PC-9 (cell line): ENCODE measurements at regions not wholly inside any gene's neighbourhood (a gene's known extent, or its start where the extent isn't known, plus 50 kb on each side); places are given as distances from the start of the nearest gene placed in this dataset.

ENCODE experiments used
- BruUV-seq: library from RNA; stranded (reverse); fragments of 400-500 nt; replicated peaks from 2 replicates; lab custom pipeline; 2021; lab: Mats Ljungman, UMichigan
- CTCF ChIA-PET: fragments of 300-600 bp; sonication (Branson Sonifier 250); formaldehyde crosslinking; loops from one replicate; lab custom pipeline; 2022; ENCODE audit warnings: antibody characterized with exemption; lab: Charles Lee
- POLR2A ChIA-PET: fragments of 300-600 bp; sonication (Branson Sonifier 250); formaldehyde crosslinking; loops from one replicate; lab custom pipeline; 2022; ENCODE audit warnings: antibody characterized with exemption; ENCODE audit not compliant: unreplicated experiment; lab: Charles Lee
- DNase-seq, 2 experiments: peaks; one replicate each; pipeline versions ENCODE4 v3.0.0 to v3.0.0-alpha.2; 2015 to 2022; ENCODE audit warnings: mixed read lengths in 1 of 2
- H2AFZ ChIP-seq: fragments of 200-600 bp; sonication (generic); 2 replicates; pipeline ENCODE4 v1.8.1; 2017; ENCODE audit warnings: antibody characterized with exemption
- H3F3A ChIP-seq: fragments of 200-600 bp; sonication (generic); 2 replicates; pipeline ENCODE4 v1.8.1; 2017; ENCODE audit warnings: antibody characterized with exemption, mild to moderate bottlenecking, low read depth; ENCODE audit not compliant: insufficient read depth
- H3K27ac ChIP-seq: fragments of 200-600 bp; sonication (generic); 2 replicates; pipeline ENCODE4 v1.6.1; 2016; ENCODE audit warnings: mixed run types
- H3K27me3 ChIP-seq: fragments of 200-600 bp; sonication (generic); 2 replicates; pipeline ENCODE4 v1.6.1; 2016; ENCODE audit warnings: low read depth, mixed run types; ENCODE audit not compliant: insufficient read depth
- H3K36me3 ChIP-seq: fragments of 200-600 bp; sonication (generic); 2 replicates; pipeline ENCODE4 v1.6.1; 2016; ENCODE audit warnings: low read depth, mixed run types
- H3K4me1 ChIP-seq: fragments of 200-600 bp; sonication (generic); replicated peaks from 2 replicates; pipeline ENCODE4 v1.6.1; 2016; ENCODE audit warnings: mixed run types; ENCODE audit not compliant: insufficient read depth
- H3K4me2 ChIP-seq: fragments of 200-600 bp; sonication (generic); 2 replicates; pipeline ENCODE4 v1.6.1; 2017; ENCODE audit warnings: mixed run types
- H3K4me3 ChIP-seq: fragments of 200-600 bp; sonication (generic); 2 replicates; pipeline ENCODE4 v1.6.1; 2016; ENCODE audit warnings: mixed run types
- H3K79me2 ChIP-seq: fragments of 200-600 bp; sonication (generic); 2 replicates; pipeline ENCODE4 v1.6.1; 2017; ENCODE audit warnings: low read depth, mixed run types
- H3K9me2 ChIP-seq: fragments of 200-600 bp; sonication (generic); 2 replicates; pipeline ENCODE4 v1.8.1; 2017; ENCODE audit warnings: mild to moderate bottlenecking; ENCODE audit not compliant: insufficient read depth
- H3K9me3 ChIP-seq: fragments of 200-600 bp; sonication (generic); 2 replicates; pipeline ENCODE4 v1.8.1; 2016; ENCODE audit warnings: low read depth; ENCODE audit not compliant: insufficient read depth
- H4K20me1 ChIP-seq: fragments of 200-600 bp; sonication (generic); 2 replicates; pipeline ENCODE4 v1.8.1; 2017; ENCODE audit not compliant: insufficient read depth
- CTCF ChIP-seq: fragments of 200-600 bp; sonication (generic); conservative IDR thresholded peaks from 2 replicates; pipeline ENCODE4 v1.6.1; 2017; ENCODE audit warnings: mixed run types, antibody characterized with exemption, mild to moderate bottlenecking, moderate library complexity
- EZH2 ChIP-seq: fragments of 200-600 bp; sonication (generic); IDR thresholded peaks from 2 replicates; pipeline ENCODE4 v1.8.0; 2017; ENCODE audit warnings: antibody characterized with exemption, low read depth
- intact Hi-C: fragments of 100-400 bp; cut with micrococcal nuclease; formaldehyde crosslinking; loops from one replicate; pipeline ENCODE4 v1.10.0; 2022; ENCODE audit not compliant: unreplicated experiment

- H2AFZ ChIP-seq, result no peak overlapping the region
- ChIA-PET POLR2A (no interaction called here), CTCF (no interaction called here)
- intact Hi-C loops, result no loop called here
- no peaks in the 10 kb centered on the region for H3K79me2 ChIP-seq
- no peaks in the 10 kb centered on the region for H3K36me3 ChIP-seq
- TF ChIP-seq CTCF (no peak), EZH2 (no peak)
- H3K9me3 ChIP-seq, result no peaks in the 10 kb centered on the region
- no peaks in the 10 kb centered on the region for H3K9me2 ChIP-seq
- H3K27ac ChIP-seq, result no peak overlapping the region
- BruUV-seq, result no TSS peak
- H3K4me1 ChIP-seq, result no peaks in the 10 kb centered on the region
- no peaks in the 10 kb centered on the region for H3K27me3 ChIP-seq
- no peak overlapping the region for H3K4me3 ChIP-seq
- no peak for DNase-seq
- H3F3A ChIP-seq, result no peaks in the 10 kb centered on the region
- H3K4me2 ChIP-seq, result no peak overlapping the region
- H4K20me1 ChIP-seq, result no peaks in the 10 kb centered on the region
Measured at GRCh38 chr3:81040107-81040506, 721.3 kb downstream of the GBE1 start.

GRCh38 chr3:81033684-81034083 is 727.8 kb downstream of the GBE1 start:
- Histone ChIP-seq H4K20me1 (no peaks in the 10 kb centered on the region), H3F3A (no peaks in the 10 kb centered on the region), H3K36me3 (no peaks in the 10 kb centered on the region), H3K27ac (no peak overlapping the region), H3K4me2 (no peak overlapping the region), H3K79me2 (no peaks in the 10 kb centered on the region), H2AFZ (peak overlapping the region; percentile 57), H3K9me3 (no peaks in the 10 kb centered on the region; the same call in 1 of the 2 replicates), H3K4me3 (no peak overlapping the region), H3K27me3 (no peaks in the 10 kb centered on the region), H3K4me1 (no peaks in the 10 kb centered on the region), H3K9me2 (no peaks in the 10 kb centered on the region)
- DNase-seq, result no peak
- intact Hi-C loops, result no loop called here
- CTCF ChIA-PET, result no interaction called here
- BruUV-seq, result no TSS peak
- POLR2A ChIA-PET, result no interaction called here
- TF ChIP-seq CTCF (no peak), EZH2 (no peak)

GRCh38 chr3:81033185-81033584 is 728.3 kb downstream of the GBE1 start:
- intact Hi-C loops, result no loop called here
- Histone ChIP-seq H4K20me1 (no peaks in the 10 kb centered on the region), H3K4me1 (no peaks in the 10 kb centered on the region), H3K79me2 (no peaks in the 10 kb centered on the region), H3F3A (no peaks in the 10 kb centered on the region), H3K4me2 (no peak overlapping the region), H3K27me3 (no peaks in the 10 kb centered on the region), H3K27ac (no peak overlapping the region), H3K36me3 (no peaks in the 10 kb centered on the region), H3K9me2 (no peaks in the 10 kb centered on the region), H2AFZ (no peak overlapping the region), H3K4me3 (no peak overlapping the region), H3K9me3 (no peaks in the 10 kb centered on the region; the same call in 1 of the 2 replicates)
- no TSS peak for BruUV-seq
- TF ChIP-seq EZH2, result no peak
- no peak for TF ChIP-seq CTCF
- DNase-seq, result no peak
- POLR2A ChIA-PET, result no interaction called here
- CTCF ChIA-PET, result no interaction called here
